GM23338 (cell line): ENCODE measurements at regions not wholly inside any gene's neighbourhood (a gene's known extent, or its start where the extent isn't known, plus 50 kb on each side); places are given as distances from the start of the nearest gene placed in this dataset.

ENCODE experiments used
- ATAC-seq: fragments of 200-7000 bp; cut with Tn5 transposase; 3 replicates; pipeline ENCODE4 v1.9.1; 2020
- DNase-seq: peaks from one replicate; pipeline ENCODE4 v3.0.0-alpha.2; 2015; ENCODE audit warnings: low spot score
- H2AFZ ChIP-seq: fragments of 200-600 bp; sonication (generic); 2 replicates; pipeline ENCODE4 v1.8.0; 2016; ENCODE audit warnings: antibody characterized with exemption, mild to moderate bottlenecking, moderate library complexity
- H3F3A ChIP-seq: fragments of 200-600 bp; sonication (generic); replicated peaks from 2 replicates; pipeline ENCODE4 v1.8.0; 2017; ENCODE audit warnings: antibody characterized with exemption, mixed run types, low read depth
- H3K27ac ChIP-seq: fragments of 200-600 bp; sonication (generic); 2 replicates; pipeline ENCODE4 v1.6.1; 2016; ENCODE audit warnings: low read depth
- H3K27me3 ChIP-seq: fragments of 200-600 bp; sonication (generic); 2 replicates; pipeline ENCODE4 v1.8.0; 2016; ENCODE audit warnings: mild to moderate bottlenecking, mixed run types, moderate library complexity; ENCODE audit not compliant: insufficient read depth
- H3K36me3 ChIP-seq: fragments of 200-600 bp; sonication (generic); 2 replicates; pipeline ENCODE4 v1.8.0; 2016; ENCODE audit warnings: mild to moderate bottlenecking; ENCODE audit not compliant: insufficient read depth
- H3K4me1 ChIP-seq: fragments of 200-600 bp; sonication (generic); 2 replicates; pipeline ENCODE4 v1.8.0; 2016; ENCODE audit warnings: mild to moderate bottlenecking, moderate library complexity; ENCODE audit not compliant: insufficient read depth
- H3K4me2 ChIP-seq: fragments of 200-600 bp; sonication (generic); 2 replicates; pipeline ENCODE4 v1.7.1; 2017; ENCODE audit warnings: mixed run types
- H3K4me3 ChIP-seq: fragments of 200-600 bp; sonication (generic); 2 replicates; pipeline ENCODE4 v1.6.1; 2016; ENCODE audit warnings: mixed run types
- H3K79me2 ChIP-seq: fragments of 200-600 bp; sonication (generic); replicated peaks from 2 replicates; pipeline ENCODE4 v1.8.0; 2017; ENCODE audit warnings: mild to moderate bottlenecking; ENCODE audit not compliant: insufficient read depth
- H3K9me2 ChIP-seq: fragments of 200-600 bp; sonication (generic); 2 replicates; pipeline ENCODE4 v1.8.0; 2017; ENCODE audit not compliant: insufficient read depth
- H4K20me1 ChIP-seq: fragments of 200-600 bp; sonication (generic); replicated peaks from 2 replicates; pipeline ENCODE4 v1.8.0; 2017; ENCODE audit warnings: mild to moderate bottlenecking; ENCODE audit not compliant: insufficient read depth
- H3K27ac Mint-ChIP-seq: 2 replicates; pipeline ENCODE4 v1.8.0; 2020; ENCODE audit warnings: inconsistent platforms, mild to moderate bottlenecking, moderate library complexity, mixed read lengths
- H3K27me3 Mint-ChIP-seq: 3 replicates; pipeline ENCODE4 v1.8.0; 2022; ENCODE audit warnings: low read depth, mild to moderate bottlenecking, moderate library complexity, mixed read lengths, inconsistent platforms; ENCODE audit not compliant: insufficient read depth, poor library complexity
- H3K36me3 Mint-ChIP-seq: 3 replicates; pipeline ENCODE4 v1.8.0; 2021; ENCODE audit warnings: low read depth, mild to moderate bottlenecking, inconsistent platforms, moderate library complexity, mixed read lengths
- H3K4me1 Mint-ChIP-seq: 3 replicates; pipeline ENCODE4 v1.8.0; 2020; ENCODE audit warnings: mild to moderate bottlenecking, inconsistent platforms, mixed read lengths
- H3K4me3 Mint-ChIP-seq: 3 replicates; pipeline ENCODE4 v1.8.0; 2021; ENCODE audit warnings: moderate library complexity, mild to moderate bottlenecking, inconsistent platforms, mixed read lengths
- H3K9me3 Mint-ChIP-seq: 3 replicates; pipeline ENCODE4 v1.8.0; 2020; ENCODE audit warnings: moderate library complexity, mild to moderate bottlenecking, inconsistent platforms, mixed read lengths
- EZH2 ChIP-seq: fragments of 200-600 bp; sonication (generic); IDR thresholded peaks from one replicate; pipeline ENCODE4 v1.8.0; 2017; ENCODE audit warnings: antibody characterized with exemption, mild to moderate bottlenecking, low read depth; ENCODE audit not compliant: unreplicated experiment
- EZH2phosphoT487 ChIP-seq: fragments of 200-600 bp; sonication (generic); IDR thresholded peaks from one replicate; pipeline ENCODE4 v1.8.1; 2018; ENCODE audit warnings: antibody characterized with exemption; ENCODE audit not compliant: unreplicated experiment
- POLR2AphosphoS5 ChIP-seq: IDR thresholded peaks from 2 replicates; pipeline ENCODE4 v1.6.1; 2016; ENCODE audit warnings: antibody characterized with exemption, low read depth
- TF ChIP-seq, protein P1 (sequence below): fragments of 250-450 bp; sonication (Bioruptor Pico); IDR thresholded peaks from 2 replicates; pipeline ENCODE4 v1.5.0; 2020; ENCODE audit warnings: mild to moderate bottlenecking, moderate library complexity
- TF ChIP-seq, protein P2 (sequence below): IDR thresholded peaks from 2 replicates; pipeline ENCODE4 v1.6.1; 2016; ENCODE audit warnings: antibody characterized with exemption

DNA sequence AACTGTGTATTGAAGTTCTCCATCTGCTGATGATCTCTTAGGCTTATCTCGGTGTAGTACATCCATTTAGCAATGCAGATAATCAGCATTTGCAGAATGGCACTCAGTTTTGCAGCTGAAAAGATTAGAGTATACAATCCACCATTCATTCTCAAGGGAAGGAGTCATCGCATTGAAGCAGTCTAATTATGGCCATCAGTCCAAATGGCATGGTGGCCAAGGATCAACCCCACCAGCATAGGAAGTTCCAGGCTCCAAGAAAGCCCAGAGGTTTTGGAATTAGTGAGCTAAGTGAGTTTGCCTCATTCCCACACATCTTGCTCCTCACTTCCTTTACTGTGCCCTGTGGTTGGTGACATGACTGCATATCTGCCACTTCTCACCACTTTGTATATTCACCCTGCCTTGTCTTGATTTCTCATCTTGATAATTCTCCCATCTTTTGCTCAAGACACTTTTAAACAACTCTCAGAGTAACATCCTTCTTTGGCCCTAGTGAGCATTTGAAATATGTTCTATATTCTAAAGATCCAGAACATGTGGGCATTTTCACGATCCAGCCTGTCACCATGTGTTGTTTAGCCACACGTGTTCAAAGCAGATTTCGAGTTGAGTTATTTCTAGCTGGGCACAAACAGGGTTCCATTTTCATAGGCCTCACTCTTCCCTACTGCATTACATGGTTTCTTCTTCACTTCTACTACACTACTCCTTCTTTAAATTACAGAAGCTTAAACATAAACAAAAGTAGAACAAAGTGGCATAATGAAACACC lies 1119.8 kb downstream of the TSN start (continued):
- TF ChIP-seq, protein P1, sequence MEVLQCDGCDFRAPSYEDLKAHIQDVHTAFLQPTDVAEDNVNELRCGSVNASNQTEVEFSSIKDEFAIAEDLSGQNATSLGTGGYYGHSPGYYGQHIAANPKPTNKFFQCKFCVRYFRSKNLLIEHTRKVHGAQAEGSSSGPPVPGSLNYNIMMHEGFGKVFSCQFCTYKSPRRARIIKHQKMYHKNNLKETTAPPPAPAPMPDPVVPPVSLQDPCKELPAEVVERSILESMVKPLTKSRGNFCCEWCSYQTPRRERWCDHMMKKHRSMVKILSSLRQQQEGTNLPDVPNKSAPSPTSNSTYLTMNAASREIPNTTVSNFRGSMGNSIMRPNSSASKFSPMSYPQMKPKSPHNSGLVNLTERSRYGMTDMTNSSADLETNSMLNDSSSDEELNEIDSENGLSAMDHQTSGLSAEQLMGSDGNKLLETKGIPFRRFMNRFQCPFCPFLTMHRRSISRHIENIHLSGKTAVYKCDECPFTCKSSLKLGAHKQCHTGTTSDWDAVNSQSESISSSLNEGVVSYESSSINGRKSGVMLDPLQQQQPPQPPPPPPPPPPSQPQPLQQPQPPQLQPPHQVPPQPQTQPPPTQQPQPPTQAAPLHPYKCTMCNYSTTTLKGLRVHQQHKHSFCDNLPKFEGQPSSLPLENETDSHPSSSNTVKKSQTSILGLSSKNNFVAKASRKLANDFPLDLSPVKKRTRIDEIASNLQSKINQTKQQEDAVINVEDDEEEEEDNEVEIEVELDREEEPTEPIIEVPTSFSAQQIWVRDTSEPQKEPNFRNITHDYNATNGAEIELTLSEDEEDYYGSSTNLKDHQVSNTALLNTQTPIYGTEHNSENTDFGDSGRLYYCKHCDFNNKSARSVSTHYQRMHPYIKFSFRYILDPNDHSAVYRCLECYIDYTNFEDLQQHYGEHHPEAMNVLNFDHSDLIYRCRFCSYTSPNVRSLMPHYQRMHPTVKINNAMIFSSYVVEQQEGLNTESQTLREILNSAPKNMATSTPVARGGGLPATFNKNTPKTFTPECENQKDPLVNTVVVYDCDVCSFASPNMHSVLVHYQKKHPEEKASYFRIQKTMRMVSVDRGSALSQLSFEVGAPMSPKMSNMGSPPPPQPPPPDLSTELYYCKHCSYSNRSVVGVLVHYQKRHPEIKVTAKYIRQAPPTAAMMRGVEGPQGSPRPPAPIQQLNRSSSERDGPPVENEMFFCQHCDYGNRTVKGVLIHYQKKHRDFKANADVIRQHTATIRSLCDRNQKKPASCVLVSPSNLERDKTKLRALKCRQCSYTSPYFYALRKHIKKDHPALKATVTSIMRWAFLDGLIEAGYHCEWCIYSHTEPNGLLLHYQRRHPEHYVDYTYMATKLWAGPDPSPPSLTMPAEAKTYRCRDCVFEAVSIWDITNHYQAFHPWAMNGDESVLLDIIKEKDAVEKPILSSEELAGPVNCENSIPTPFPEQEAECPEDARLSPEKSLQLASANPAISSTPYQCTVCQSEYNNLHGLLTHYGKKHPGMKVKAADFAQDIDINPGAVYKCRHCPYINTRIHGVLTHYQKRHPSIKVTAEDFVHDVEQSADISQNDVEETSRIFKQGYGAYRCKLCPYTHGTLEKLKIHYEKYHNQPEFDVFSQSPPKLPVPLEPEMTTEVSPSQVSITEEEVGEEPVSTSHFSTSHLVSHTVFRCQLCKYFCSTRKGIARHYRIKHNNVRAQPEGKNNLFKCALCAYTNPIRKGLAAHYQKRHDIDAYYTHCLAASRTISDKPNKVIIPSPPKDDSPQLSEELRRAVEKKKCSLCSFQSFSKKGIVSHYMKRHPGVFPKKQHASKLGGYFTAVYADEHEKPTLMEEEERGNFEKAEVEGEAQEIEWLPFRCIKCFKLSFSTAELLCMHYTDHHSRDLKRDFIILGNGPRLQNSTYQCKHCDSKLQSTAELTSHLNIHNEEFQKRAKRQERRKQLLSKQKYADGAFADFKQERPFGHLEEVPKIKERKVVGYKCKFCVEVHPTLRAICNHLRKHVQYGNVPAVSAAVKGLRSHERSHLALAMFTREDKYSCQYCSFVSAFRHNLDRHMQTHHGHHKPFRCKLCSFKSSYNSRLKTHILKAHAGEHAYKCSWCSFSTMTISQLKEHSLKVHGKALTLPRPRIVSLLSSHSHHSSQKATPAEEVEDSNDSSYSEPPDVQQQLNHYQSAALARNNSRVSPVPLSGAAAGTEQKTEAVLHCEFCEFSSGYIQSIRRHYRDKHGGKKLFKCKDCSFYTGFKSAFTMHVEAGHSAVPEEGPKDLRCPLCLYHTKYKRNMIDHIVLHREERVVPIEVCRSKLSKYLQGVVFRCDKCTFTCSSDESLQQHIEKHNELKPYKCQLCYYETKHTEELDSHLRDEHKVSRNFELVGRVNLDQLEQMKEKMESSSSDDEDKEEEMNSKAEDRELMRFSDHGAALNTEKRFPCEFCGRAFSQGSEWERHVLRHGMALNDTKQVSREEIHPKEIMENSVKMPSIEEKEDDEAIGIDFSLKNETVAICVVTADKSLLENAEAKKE (CRISPR knock-in tag), result no peak
- TF ChIP-seq EZH2 (no peak), EZH2phosphoT487 (no peak), POLR2AphosphoS5 (no peak)
- TF ChIP-seq, protein P2, sequence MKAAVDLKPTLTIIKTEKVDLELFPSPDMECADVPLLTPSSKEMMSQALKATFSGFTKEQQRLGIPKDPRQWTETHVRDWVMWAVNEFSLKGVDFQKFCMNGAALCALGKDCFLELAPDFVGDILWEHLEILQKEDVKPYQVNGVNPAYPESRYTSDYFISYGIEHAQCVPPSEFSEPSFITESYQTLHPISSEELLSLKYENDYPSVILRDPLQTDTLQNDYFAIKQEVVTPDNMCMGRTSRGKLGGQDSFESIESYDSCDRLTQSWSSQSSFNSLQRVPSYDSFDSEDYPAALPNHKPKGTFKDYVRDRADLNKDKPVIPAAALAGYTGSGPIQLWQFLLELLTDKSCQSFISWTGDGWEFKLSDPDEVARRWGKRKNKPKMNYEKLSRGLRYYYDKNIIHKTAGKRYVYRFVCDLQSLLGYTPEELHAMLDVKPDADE, result no peak

DNA sequence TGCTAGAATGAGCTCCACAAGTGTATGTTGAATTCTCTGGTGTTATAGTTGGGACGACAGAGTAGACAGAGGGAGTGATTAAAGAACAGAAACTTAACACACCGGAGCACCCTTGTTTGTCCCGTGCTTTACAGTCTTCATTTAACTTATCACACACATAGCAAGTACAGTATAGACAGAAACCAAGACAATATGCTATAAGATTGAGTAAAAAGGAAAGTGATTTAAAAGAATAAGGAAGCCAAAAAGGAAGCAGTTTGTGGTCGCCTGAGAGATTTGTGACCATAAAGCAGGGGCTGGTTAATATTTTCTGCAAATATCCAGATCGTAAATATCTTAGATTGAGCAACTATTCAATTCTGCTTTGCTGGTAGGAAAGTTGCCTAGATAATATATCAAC lies 1128.4 kb downstream of the TSN start:
- DNase-seq (no peak), ATAC-seq (no peak)
- H3K27me3 Mint-ChIP-seq, result no peaks in the 10 kb centered on the region
- no peak overlapping the region for H3K4me3 ChIP-seq
- H3K4me1 ChIP-seq, result no peaks in the 10 kb centered on the region
- H3K79me2 ChIP-seq, result no peaks in the 10 kb centered on the region
- H4K20me1 ChIP-seq, result no peaks in the 10 kb centered on the region
- no peak overlapping the region for H2AFZ ChIP-seq
- H3K4me2 ChIP-seq, result no peak overlapping the region
- no peaks in the 10 kb centered on the region for H3F3A ChIP-seq
- H3K4me1 Mint-ChIP-seq, result no peaks in the 10 kb centered on the region
- H3K9me3 Mint-ChIP-seq, result no peaks in the 10 kb centered on the region
- no peak overlapping the region for H3K27ac Mint-ChIP-seq
- H3K36me3 ChIP-seq, result no peaks in the 10 kb centered on the region
- no peak for TF ChIP-seq EZH2
- H3K36me3 Mint-ChIP-seq, result no peaks in the 10 kb centered on the region
- H3K4me3 Mint-ChIP-seq, result no peak overlapping the region
- no peak overlapping the region for H3K27ac ChIP-seq
- no peaks in the 10 kb centered on the region for H3K27me3 ChIP-seq
- H3K9me2 ChIP-seq, result no peaks in the 10 kb centered on the region
